ENCODE measurements at regions not wholly inside any gene's neighbourhood (a gene's known extent, or its start where the extent isn't known, plus 50 kb on each side); places are given as distances from the start of the nearest gene placed in this dataset.

DNA sequence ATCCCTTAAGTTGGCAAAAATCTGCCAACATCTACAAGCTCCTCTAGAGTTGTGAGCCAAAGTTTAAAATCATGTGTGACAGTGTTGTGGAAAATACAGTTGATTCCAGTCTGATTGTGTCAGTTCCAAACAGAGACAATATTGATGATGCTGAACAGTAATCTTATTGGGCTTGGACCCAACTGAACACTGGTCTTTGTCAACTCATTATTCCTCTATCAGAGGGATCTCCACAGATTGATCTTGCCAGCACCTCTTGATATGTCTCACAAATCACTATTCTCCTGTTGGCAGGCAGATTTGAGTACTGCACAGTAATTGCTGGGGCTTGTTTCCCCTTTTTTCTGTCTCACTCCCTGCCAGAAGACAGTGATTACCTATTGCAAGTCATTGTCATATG, 326.6 kb upstream of the DPH6 start:
- no peak for DNase-seq

DNA sequence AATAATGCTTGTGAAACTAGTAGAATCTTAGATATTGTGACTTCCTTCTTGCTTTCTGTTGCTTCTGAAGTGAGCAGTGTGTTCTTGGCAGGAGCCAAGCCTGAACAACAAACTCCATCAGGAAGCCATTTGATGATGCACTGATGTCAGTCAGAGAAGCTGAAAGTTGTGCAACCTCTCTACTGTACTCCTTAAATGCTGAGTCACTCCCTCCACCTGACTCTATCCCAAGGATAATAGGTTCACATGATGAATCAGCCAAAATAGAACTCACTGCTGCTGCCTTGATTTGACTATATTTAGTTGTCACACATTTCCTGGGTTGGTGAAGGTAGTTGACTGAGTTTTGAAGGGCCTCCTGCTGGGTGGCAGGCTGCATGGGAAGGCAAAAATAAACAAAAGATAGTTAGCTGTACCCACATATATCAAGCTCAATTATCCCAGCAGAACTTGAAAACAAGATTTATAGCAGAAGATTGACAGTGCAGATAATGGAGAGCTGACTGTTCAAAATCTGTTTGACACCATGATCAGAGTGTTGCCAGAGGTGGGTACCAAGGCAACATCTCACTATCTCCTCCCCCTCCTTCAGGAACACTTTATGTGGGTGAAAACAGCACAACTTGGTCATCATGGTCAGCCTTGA, 328.4 kb upstream of the DPH6 start:
- no peak for DNase-seq

DNA sequence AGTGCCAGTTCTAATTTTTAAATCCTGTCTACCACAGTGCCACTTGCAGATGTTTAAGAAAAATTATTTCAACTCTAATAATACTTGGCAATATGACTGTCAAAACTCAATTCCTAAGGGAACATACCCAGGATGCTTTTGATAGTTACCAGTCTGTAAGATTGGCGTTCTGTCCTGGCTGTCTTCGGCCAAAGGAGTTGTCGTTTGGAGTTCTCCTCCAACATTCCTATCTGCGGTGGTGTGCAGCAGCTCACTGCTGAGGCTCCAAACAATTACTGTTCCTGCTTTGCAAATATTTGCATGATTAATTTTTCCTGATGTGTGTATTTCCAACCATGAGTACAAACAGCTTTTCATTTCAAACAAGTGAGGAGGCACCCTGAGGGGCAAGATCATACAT, 330.8 kb upstream of the DPH6 start:
- no peak for DNase-seq

DNA sequence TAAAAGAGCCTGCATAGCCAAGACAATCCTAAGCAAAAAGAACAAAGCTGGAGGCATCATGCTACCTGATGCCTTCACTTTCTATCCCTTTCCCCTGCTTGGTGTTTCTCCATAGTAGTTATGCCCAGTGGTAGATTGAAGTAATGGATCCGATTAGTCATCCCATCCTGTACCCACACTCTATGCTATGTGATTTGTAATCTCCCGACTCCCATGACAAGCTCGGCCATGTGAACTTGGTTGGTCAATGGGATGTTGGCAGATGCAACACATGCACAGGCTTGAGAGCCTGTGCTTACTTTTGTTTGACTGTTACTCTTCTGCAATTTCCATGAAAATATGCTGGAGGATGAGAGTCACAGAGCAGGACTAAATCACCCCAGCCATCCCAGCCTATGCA, 334.9 kb upstream of the DPH6 start:
- no peak for DNase-seq

DNA sequence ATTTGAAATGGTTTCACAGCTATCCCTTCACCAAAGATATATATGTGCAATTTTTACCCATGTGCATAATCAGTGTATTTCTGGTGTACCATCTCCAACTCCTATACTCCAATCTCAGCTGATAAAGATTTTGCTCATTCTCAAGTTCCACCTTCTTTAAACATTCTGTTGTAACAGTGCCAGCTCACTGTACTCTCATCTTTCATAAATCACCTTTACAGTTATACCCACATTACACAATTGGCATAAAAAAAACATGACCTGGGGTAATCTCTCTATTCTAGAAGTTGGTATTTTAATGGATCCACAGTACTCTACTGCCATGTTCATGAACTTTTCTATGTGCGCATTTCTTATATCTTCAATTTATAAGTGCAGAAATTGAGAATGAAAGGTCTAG, 339.9 kb upstream of the DPH6 start:
- DNase-seq = no peak

DNA sequence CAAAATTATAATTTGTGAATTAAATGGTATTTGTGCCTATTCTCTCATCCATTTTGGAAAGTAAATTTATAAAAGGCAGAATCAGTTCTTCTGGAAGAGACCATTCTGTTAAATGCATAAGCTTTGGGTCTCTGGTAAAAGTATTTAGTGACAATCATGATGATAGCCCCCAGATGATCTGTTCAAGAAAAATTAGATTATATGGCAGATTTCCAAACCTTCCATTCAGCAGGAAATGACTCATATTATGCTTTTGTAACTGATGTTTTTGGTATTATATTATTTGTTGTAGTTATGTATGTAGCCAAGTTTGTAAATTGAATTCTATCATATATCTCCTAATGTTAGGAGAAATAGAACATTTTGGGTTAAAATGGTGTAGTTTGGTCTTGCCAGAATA, 340.8 kb upstream of the DPH6 start:
- no peak for DNase-seq

DNA sequence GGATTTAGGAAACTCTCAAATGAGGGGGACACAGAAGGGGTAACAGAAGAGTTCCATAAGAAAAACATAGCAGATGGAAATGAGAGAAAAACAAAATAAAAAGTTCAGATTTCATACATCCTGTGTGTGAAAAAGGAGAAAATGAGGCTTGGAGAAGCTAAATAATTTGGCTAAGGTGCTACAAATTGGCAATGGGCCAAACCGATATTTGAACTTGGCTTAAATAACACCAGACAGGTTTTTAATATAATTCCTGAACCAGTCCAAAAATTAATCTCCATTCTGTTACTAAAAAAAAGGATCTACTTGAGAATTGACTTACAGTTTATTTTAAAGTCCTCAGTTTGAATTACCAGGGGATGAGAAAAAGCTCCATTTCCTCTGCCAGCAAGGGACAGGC, 342.9 kb upstream of the DPH6 start:
- no peak for DNase-seq

DNA sequence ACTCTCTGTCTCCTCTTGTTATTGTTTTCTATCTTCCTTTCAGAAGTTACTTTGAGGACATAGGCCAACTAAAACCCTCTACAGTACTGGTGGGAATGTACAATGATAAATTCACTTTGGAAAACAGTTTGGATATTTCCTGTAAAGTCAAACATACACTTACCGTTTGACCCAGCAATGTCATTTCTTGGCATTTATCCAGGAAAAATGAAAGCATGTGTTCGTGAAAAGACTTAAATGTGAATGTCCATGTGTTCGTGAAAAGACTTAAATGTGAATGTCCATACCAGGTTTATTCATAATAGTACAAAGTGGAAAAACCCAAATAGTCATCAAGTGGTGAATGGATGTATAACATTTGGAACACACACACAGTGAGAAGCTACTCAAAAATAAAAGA, 361.5 kb upstream of the DPH6 start:
- no peak for DNase-seq

DNA sequence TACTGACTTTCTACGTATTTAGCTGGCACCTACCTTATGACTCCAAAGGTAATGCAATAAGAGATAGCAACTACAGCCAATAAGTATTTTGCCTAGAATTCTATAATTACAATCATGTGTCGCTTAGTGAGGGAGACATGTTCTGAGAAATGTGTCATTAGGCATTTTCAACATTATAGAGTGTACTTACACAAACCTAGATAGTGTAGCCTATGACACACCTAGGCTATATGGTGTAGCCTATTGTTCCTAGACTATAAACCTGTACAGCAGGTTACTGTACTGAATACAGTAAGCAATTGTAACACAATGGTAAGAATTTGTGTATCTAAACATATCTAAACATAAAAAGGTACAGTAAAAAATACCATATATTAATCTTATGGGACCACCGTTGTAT, 363.4 kb upstream of the DPH6 start:
- no peak for DNase-seq

DNA sequence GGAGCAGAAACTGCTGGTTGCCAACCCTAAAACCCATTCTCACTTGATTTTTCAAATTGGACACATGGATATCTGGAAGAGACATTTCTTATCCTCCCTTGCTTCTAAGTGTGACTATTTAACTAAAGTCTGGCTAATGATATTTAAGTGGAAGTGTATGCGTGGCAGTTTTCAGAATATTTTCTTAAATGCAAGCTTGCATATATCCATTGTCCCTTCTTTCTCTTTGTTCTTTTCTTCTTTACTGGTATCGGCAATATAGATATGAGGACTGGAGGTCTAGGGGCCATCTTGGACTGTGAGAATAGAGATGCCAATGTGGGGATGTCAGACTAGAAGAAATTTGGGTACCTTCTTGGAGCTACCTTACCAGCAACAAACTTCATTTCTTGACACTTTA, 364.3 kb upstream of the DPH6 start:
- DNase-seq = no peak

DNA sequence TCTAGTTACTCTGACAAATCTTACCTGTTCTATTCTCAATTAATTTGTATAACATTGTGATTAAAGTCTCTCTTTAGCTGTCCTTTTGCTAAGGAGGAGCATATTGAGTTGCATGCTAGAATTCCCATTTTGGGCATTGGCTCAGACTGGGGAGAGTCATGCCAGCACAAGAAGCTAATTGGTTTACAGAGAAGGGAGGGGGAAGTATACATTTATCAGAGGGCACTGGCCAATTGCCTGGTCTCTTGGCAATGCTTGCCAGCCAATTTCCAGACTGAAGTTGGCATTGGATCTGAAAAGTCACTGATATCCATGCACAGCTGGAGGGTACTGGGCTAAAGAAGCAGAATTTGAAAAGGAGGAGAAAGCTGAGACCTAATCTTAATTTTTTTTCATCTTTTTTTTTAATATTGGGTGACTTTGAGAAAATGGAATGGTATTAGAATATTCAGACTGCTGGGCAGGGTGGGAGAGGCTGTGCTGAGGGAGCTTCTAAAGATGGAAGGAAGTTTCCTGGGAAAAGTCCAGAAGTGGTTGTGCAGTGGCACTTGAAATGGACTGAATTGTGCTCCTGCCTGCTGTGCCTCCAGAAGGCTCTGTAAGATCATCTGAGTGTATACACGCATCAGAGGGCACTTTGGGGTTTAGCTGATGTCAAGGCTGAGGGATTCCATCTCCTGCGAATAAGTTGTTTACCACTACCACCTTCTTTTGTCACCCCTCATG, 365.2 kb upstream of the DPH6 start:
- DNase-seq = no peak

DNA sequence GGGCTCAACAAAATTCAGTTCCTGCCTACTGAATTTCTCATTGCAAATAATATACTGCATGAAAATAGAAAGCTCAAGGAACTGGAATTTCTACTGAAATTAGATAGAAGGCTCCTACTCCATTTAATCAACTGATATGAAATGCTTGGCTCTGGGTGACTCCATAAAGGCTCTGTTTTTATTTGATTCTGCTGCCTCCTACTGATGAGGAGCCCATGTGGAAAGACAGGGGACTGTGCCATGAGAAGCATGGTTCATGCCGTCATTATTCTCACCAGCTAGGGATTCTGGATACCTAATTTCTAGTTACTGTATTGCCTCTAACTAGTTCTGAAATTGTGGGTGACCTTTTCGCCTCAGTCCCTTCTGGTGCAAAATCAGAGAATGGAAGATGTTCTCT, 366.2 kb upstream of the DPH6 start:
- DNase-seq = no peak

DNA sequence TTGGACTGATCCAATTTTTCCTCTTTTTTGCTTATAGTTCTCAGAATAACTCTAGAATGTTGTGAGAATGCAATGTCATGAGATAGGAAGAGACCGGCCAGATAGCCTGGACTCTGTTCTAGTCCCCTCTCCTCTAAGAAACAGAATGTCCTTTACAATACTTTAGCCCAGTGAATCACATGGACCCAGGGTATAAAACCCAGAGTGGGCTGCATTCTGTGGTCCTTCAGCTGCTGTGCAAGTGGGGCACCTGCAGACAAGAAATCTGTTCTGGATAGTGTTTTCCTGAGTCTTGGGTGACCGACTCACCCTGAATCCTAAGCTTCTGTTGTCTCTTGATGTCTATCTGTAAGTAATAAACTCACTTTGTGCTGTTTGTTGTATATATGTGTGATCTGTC, 368.6 kb upstream of the DPH6 start:
- DNase-seq = no peak

DNA sequence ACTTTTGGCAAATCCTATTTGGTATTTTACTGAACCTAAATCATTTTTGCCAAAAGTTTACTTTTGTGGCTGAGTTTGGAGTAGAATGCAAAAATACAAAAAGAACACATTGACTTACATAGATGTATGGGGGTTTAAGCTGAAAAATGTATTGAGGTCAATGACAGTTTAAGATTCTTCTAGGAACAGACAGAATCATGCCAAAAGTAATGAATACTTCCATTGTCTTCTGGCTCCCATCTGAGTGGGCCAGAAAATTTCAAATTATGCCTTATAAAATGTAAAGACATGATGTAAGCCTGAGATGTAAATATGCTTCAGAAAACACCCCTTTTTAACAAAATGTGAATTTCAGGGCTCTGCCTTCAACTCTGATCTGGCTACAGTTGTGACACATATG, 375.1 kb upstream of the DPH6 start:
- DNase-seq = no peak

DNA sequence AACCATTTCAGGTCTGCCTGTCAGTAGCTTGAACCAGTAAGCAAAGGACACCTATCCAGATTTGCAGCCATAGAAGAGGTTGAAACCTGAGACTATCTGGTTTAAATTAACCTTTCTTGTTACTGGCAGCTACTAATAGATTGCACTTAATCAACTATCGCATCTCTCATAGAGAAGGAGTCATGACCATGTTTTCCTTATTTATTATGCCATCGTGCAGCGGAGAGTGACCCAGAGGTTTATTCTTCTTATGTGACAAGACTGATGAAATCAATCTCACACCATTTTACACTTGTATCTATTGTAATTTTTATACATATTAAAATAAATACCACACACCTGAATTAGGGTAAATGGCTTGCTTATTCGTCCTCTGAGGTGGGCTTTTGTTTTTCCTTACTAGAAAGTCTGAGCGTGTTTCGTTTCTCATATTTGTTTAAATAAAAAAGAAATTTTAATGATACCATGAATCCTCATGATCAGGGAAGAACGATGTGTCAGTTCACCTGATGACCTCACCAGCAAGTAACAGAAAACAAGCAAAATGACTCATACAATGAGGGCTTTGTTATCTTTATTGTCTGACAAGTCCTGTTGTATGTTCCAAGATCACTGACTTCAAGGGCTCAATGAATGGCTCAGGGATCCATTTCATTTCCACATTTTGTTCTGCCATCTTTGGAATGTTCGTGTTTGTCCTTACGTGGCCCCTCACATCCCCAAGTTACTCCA, 379.5 kb upstream of the DPH6 start:
- no peak for DNase-seq

DNA sequence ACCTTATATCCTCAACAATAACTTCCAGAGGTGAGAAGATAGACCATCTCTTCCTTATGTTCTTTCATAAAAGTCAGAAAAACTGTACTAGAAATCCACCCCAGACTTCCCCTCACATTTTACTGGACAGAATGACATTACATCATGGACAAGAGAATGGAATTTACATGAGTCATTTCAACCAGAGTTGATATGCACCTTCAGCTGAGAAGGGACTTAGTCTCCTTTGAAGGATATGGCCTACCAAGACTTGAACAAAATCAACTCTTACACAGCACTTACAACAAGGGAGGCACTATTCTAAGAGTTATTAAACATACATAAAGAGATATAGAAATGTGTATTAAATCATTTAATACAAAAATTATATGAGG, 380.0 kb upstream of the DPH6 start:
- DNase-seq = no peak

DNA sequence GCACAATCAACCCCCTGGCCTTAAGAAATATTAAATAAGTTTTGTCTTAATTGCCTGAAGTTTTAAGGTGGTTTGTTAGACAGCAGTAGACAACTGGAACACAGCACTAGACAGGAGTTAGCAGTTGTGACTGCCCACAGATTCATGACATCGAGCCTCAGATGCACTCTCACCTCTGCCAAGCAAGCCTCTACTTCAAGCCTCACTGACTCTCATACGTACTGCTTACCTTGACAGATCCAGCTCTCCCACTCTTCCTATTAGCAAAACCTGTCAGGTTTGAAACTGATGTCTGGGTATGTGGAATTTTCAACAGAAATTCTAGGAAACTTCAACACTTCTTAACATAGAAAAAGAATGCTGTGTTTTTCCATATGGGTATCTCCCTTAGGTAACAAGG, 382.9 kb upstream of the DPH6 start:
- DNase-seq = no peak

DNA sequence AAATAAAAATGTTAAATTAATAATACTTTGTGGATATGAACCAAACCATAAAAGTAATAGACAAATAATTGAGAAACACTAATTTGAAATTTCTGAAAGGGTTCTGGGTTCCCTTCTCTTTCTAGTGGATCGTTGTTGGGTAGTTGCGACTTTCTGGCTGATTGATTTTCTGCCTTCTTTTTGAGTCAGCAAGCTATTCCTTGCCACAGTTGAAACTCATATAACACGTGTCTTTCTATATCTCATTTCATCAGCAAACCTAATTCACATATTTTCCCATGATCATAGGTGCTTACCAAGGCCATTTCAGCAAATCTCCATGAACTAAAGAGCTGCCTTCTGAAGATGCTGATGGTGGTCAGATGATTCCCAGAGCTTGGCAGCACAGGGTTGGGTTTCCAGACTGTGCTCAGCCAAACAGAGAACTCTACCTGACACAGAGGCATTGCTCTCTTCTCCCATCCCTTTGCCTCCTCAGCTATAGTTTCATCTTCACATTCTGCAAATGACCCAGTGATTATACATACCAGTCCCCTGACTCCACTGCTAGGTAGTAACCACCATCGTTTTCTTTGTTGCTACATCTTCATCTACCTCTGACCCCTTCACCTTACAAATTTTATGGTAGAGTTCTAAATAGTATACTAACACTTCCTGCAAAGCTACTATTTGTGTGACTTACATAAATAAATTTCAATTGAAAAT, 383.9 kb upstream of the DPH6 start:
- no peak for DNase-seq

DNA sequence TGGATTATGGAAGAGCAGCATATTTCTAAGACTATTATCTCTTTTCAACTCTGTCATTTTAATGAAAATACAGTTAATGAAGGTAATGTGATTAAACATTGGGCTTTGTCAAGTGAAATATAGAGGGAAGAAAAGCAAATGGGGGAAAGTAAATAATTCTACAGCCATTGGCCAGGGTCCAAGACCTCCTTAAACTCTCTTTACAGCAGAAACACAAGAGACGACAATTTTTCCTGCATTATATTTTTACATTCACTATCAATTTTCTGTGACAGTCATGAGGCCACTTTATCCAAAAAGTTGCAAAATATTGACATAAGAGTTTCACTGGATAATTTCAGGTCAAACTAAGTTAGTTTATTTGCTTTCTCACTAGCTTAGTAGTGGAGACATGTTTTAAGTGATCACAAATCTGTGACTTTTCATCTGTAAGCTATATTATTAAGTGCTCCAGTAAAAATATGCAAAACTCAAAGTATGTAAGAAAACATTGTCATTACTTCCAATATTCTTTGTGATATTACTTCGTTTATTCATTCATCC, 385.9 kb upstream of the DPH6 start:
- DNase-seq = no peak

DNA sequence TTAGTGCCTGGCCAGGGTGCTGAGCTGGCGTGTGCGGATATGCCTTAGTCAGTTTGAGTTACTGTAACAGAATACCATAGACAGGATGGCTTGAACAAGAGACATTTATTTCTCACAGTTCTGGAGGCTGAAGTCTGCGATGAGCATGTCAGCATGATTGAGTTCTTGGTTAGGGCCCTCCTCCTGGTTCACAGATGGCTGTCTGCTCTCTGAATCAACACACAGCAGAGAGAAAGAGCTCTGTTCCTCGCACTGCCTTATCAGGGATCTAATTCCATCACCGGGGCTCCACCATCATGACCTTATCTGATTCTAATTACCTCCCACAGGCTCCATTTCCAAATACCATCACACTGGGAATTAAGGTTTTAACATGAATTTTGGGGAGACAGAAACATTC, 386.6 kb upstream of the DPH6 start:
- no peak for DNase-seq

DNA sequence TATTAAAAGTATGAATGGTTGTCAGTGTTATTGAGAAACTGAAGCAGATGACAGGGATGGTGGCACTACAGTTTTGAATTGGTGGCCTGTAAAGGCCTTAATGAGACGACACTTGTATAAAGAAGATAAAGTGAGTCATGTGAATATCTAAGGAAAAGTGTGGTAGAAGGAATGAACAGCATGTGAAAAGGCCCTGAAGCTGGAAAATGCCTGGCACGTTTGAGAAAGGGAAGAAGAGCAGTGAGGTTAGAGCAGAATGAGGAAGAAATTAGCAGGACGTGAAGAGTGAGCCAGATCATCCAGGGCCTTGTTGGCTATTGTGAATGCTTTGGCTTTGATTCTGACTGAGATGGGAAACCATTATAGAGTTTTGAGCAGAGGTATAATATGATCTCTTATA, 387.6 kb upstream of the DPH6 start:
- DNase-seq = no peak

DNA sequence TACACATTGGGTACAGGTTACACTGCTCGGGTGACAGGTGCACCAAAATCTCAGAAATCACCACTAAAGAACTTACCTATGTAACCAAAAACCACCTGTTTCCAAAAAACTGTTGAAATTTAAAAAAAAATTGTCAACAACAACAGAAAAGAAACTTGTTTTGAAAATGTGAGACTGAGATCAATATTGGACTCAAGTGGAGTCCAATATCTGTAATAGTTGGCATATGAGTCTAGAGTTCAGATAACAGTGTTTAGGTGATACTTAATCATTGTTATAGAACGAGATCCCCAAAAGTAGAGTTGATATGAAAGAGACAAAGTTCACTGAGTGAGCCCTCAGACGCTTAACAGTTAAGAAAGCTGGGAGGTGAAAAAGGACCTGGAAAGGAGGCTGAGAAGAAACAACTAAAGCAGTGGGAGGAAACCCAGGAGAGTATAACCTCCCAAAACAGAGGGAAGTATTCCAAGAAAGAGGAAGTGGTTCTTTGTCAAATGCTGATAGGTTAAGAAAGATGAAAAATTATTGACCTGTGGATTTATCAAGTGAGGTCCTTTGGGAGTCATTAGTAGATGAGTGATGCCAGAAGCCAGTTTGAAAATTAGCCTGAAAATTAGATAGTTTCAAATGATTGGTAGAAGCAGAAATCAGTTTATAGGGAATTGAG, 388.6 kb upstream of the DPH6 start:
- DNase-seq = no peak

DNA sequence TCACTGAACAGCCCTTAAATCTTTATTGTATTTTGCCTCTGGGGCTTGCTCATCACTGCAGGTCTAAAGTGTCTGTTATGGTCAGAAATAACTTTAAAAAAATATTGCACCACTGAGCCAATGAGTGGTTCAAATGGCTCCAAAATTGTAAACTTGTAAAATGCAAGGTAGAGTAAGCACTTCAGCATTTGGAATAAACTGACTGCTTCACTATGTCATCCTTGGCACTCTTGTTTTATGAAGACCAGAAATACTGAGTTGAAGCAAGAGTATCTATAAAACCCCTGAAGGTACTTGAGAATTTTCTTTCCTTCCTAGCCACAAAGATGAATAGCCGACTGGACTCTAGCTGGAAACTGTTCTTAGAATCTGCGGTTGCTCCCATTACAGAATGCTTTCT, 390.3 kb upstream of the DPH6 start:
- no peak for DNase-seq
